Neutrophil (primary cell): ENCODE measurements at regions not wholly inside any gene's neighbourhood (a gene's known extent, or its start where the extent isn't known, plus 50 kb on each side); places are given as distances from the start of the nearest gene placed in this dataset.

Source experiments
- H3K27ac ChIP-seq: fragments of 200-600 bp; sonication (generic); 2 replicates; pipeline ENCODE4 v1.5.1; 2016; ENCODE audit warnings: mild to moderate bottlenecking, moderate library complexity
- H3K27me3 ChIP-seq: fragments of 200-600 bp; sonication (generic); 2 replicates; pipeline ENCODE4 v1.6.0; 2016; ENCODE audit warnings: mild to moderate bottlenecking
- H3K36me3 ChIP-seq: fragments of 200-600 bp; sonication (generic); 2 replicates; pipeline ENCODE4 v1.5.1; 2017
- H3K4me1 ChIP-seq, 2 experiments: fragments of 200-600 bp in 1 of 2; sonication (generic) in 1 of 2; 1 replicate in 1 of 2; 2 replicates in 1 of 2; pipeline versions ENCODE4 v1.5.1 to v1.6.1; 2013 to 2016; ENCODE audit warnings: low read depth in 1 of 2, low read length in 1 of 2, mild to moderate bottlenecking in 1 of 2, moderate library complexity in 1 of 2; ENCODE audit not compliant: control insufficient read depth in 1 of 2, insufficient read depth in 1 of 2
- H3K4me3 ChIP-seq, 2 experiments: fragments of 200-600 bp in 1 of 2; sonication (generic) in 1 of 2; 1 replicate in 1 of 2; 2 replicates in 1 of 2; pipeline ENCODE4 v1.5.1; 2013 to 2016; ENCODE audit warnings: low read depth in 1 of 2, low read length in 1 of 2, mild to moderate bottlenecking in 1 of 2, moderate library complexity in 1 of 2
- H3K9me3 ChIP-seq: fragments of 200-600 bp; sonication (generic); 2 replicates; pipeline ENCODE4 v1.5.1; 2016
- TF ChIP-seq, protein P1 (sequence below): fragments of 200-600 bp; sonication (generic); IDR thresholded peaks from 2 replicates; pipeline ENCODE4 v1.5.1; 2016; ENCODE audit warnings: antibody characterized with exemption

DNA sequence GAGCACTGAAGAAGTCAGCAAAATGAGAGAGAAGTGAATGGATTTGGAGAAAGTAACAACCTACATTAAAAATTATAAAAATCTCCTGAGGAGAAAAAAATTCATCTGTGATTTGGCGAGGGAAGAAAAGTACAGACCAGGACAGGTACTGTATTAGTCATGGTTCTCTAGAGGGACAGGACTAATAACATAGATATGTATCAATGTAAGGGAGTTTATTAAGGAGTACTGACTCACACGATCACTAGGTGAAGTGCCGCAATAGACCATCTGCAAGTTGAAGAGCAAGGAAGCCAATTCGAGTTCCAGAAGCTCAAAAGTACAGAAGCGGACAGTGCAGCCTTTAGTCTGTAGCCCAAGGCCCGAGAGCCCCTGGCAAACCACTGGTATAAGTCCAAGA lies 1004.4 kb upstream of the ALCAM start:
- H3K36me3 ChIP-seq: no peaks in the 10 kb centered on the region
- no peaks in the 10 kb centered on the region for H3K4me1 ChIP-seq
- H3K27me3 ChIP-seq: no peaks in the 10 kb centered on the region
- H3K27ac ChIP-seq: no peak overlapping the region
- TF ChIP-seq, protein P1, sequence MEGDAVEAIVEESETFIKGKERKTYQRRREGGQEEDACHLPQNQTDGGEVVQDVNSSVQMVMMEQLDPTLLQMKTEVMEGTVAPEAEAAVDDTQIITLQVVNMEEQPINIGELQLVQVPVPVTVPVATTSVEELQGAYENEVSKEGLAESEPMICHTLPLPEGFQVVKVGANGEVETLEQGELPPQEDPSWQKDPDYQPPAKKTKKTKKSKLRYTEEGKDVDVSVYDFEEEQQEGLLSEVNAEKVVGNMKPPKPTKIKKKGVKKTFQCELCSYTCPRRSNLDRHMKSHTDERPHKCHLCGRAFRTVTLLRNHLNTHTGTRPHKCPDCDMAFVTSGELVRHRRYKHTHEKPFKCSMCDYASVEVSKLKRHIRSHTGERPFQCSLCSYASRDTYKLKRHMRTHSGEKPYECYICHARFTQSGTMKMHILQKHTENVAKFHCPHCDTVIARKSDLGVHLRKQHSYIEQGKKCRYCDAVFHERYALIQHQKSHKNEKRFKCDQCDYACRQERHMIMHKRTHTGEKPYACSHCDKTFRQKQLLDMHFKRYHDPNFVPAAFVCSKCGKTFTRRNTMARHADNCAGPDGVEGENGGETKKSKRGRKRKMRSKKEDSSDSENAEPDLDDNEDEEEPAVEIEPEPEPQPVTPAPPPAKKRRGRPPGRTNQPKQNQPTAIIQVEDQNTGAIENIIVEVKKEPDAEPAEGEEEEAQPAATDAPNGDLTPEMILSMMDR: no peak
- H3K9me3 ChIP-seq: no peaks in the 10 kb centered on the region
- H3K4me3 ChIP-seq: no peak overlapping the region

DNA sequence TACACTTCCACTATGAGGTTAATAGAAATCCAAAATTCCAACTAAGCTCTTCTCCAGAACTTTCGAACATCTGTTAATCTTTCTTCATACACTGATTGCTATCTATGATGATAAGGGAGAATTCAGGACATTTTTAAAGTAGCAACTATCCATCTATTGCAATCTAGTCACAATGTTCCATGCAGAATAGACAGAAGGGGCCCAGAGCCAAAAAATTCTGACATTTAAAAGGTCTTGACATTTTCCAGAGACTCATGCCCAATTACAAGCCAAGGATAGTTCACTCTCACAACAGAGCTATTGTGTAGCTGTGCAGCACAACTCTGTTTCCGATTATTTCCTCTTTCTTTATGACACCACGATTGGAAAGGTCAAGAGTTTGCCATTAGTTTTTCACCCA lies 999.7 kb upstream of the ALCAM start:
- H3K27ac ChIP-seq: no peak overlapping the region
- TF ChIP-seq, protein P1: no peak

DNA sequence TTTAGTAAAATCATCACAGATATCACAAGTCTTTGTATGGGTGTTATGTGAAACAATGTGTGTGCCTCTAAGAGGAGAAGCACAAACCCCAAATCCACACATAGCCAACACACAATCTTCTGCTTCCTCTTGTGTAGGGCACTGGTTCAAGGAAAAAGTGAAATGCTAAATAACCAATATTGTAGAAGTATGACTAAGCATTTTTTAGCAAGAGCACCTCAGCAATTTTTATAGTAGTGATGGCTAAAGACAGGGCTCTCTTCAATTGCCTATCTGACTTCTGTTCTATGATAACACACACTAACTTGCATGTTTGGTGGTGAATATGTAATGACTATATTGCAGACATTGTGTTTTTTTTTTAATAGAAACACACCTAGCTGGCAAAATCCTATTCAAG lies 997.9 kb upstream of the ALCAM start:
- no peaks in the 10 kb centered on the region for H3K9me3 ChIP-seq
- H3K27ac ChIP-seq: no peak overlapping the region
- H3K4me3 ChIP-seq: no peak overlapping the region

More for the DNA sequence above, 999.7 kb upstream of the ALCAM start:
- Histone ChIP-seq H3K4me1 (no peaks in the 10 kb centered on the region), H3K4me3 (no peak overlapping the region), H3K9me3 (no peaks in the 10 kb centered on the region), H3K36me3 (no peaks in the 10 kb centered on the region), H3K27me3 (no peaks in the 10 kb centered on the region)

DNA sequence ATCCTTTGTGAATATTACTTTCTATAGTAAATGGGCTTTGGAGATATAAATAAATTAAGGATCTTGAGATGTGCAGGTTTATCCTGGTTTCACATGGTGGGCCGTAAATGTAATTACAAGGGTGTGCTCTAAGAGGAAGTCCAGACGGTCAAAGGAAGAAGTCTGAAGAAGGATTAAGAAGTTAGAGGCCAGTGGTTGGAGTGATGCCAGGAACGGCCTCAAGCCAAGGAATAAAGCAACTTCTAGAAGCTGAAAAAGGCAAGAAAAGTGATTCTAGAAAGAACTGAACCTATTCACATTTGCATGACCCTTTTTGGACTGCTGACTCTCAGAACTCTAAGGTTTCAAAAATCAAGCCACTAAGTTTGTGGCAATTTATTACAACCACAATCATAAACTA lies 981.3 kb upstream of the ALCAM start:
- no peak overlapping the region for H3K27ac ChIP-seq
- no peak overlapping the region for H3K4me3 ChIP-seq
- TF ChIP-seq, protein P1: no peak
- H3K36me3 ChIP-seq: no peaks in the 10 kb centered on the region
- no peaks in the 10 kb centered on the region for H3K27me3 ChIP-seq
- no peaks in the 10 kb centered on the region for H3K4me1 ChIP-seq
- H3K9me3 ChIP-seq: no peaks in the 10 kb centered on the region

More for the DNA sequence above, 997.9 kb upstream of the ALCAM start:
- TF ChIP-seq, protein P1: no peak
- H3K36me3 ChIP-seq: no peaks in the 10 kb centered on the region
- no peaks in the 10 kb centered on the region for H3K27me3 ChIP-seq
- no peaks in the 10 kb centered on the region for H3K4me1 ChIP-seq

DNA sequence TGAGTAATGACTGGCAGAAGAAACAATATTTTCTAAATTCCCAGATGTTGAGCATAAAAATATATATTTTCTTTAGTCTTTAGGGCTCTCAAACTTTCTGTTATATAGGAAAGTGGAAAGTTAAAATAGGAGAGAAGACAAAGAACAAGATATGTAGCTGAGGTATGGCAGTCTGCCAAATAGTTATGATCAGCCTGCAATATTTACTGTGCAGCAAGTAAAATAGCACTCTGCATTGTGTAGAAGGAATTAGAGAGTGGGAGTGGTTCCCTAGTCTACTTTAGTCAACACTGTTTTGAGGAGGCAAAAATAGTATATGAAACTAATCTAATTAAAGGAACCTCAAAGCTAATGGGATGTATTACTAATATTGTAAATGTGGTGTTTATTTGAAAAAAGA lies 978.1 kb upstream of the ALCAM start:
- H3K27ac ChIP-seq: no peak overlapping the region
- H3K27me3 ChIP-seq: no peaks in the 10 kb centered on the region
- TF ChIP-seq, protein P1: no peak
- H3K9me3 ChIP-seq: no peaks in the 10 kb centered on the region
- H3K4me3 ChIP-seq: no peak overlapping the region
- no peaks in the 10 kb centered on the region for H3K4me1 ChIP-seq
- H3K36me3 ChIP-seq: no peaks in the 10 kb centered on the region

DNA sequence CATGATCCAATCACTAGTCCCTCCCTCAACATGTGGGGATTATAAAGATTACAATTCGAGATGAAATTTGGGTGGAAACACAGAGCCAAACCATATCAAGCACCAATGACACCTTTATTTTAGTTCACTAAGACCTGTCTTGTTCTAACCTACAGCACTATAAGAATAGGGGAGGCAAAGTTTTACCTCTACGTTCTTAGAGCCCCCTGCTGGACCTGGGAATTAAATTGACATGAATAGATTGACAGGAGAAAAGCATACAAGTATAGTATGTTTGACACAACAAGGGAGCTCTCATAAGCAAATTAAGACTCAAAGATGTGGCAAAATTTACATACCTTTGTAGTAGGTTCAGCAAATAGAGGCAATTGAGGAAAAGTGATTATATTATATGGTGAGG lies 974.4 kb upstream of the ALCAM start:
- H3K4me3 ChIP-seq: no peak overlapping the region
- H3K27ac ChIP-seq: no peak overlapping the region
- TF ChIP-seq, protein P1: no peak
- H3K36me3 ChIP-seq: no peaks in the 10 kb centered on the region
- no peaks in the 10 kb centered on the region for H3K27me3 ChIP-seq
- H3K4me1 ChIP-seq: no peaks in the 10 kb centered on the region
- H3K9me3 ChIP-seq: no peaks in the 10 kb centered on the region
